PC-9 (cell line): ENCODE measurements at regions not wholly inside any gene's neighbourhood (a gene's known extent, or its start where the extent isn't known, plus 50 kb on each side); places are given as distances from the start of the nearest gene placed in this dataset.

ENCODE experiments used
- CTCF ChIP-seq: fragments of 200-600 bp; sonication (generic); conservative IDR thresholded peaks from 2 replicates; pipeline ENCODE4 v1.6.1; 2017; ENCODE audit warnings: mixed run types, antibody characterized with exemption, mild to moderate bottlenecking, moderate library complexity
- EZH2 ChIP-seq: fragments of 200-600 bp; sonication (generic); IDR thresholded peaks from 2 replicates; pipeline ENCODE4 v1.8.0; 2017; ENCODE audit warnings: antibody characterized with exemption, low read depth

GRCh38 chr12:58117201-58117600, 175.8 kb downstream of the ATP23 start:
- TF ChIP-seq EZH2: no peak
- no peak for TF ChIP-seq CTCF
